ENCODE measurements at regions not wholly inside any gene's neighbourhood (a gene's known extent, or its start where the extent isn't known, plus 50 kb on each side); places are given as distances from the start of the nearest gene placed in this dataset.

DNA sequence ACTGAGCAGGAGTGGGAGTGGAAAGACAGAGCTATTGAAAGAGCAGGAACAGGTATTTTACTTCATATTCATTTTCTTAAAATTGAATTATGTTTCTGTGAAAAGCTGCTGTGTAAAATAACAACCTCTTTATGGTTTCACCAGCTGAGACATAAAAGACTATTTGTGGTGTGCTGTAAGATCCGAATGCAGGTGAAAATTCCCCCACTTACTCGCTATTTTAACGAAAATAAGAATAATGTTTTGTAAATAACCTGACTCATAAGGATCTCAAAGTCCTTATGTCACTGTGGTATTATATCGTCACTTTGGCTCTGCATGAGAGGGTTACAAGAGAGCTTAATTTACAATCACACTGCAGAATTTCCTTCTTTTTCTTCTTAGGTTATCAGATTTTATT is 65.3 kb upstream of the NFIB start:
- Histone ChIP-seq H3K4me2 (ENCODE audit: low read length) (no peak overlapping the region), H3K36me3 (ENCODE audit: control insufficient read depth, insufficient read depth, low read length) (no peaks in the 10 kb centered on the region), H3K79me2 (no peaks in the 10 kb centered on the region), H2AFZ (no peak overlapping the region), H3K27me3 (ENCODE audit: control insufficient read depth, insufficient read depth, low read length) (no peaks in the 10 kb centered on the region), H3K4me3 (ENCODE audit: low read depth, low read length) (no peak overlapping the region), H3K4me1 (no peaks in the 10 kb centered on the region), H3K9me3 (ENCODE audit: control insufficient read depth, low read length) (no peaks in the 10 kb centered on the region), H3K9ac (no peak overlapping the region), H3K27ac (no peak overlapping the region)
- TF ChIP-seq, protein P1, sequence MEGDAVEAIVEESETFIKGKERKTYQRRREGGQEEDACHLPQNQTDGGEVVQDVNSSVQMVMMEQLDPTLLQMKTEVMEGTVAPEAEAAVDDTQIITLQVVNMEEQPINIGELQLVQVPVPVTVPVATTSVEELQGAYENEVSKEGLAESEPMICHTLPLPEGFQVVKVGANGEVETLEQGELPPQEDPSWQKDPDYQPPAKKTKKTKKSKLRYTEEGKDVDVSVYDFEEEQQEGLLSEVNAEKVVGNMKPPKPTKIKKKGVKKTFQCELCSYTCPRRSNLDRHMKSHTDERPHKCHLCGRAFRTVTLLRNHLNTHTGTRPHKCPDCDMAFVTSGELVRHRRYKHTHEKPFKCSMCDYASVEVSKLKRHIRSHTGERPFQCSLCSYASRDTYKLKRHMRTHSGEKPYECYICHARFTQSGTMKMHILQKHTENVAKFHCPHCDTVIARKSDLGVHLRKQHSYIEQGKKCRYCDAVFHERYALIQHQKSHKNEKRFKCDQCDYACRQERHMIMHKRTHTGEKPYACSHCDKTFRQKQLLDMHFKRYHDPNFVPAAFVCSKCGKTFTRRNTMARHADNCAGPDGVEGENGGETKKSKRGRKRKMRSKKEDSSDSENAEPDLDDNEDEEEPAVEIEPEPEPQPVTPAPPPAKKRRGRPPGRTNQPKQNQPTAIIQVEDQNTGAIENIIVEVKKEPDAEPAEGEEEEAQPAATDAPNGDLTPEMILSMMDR (IDR thresholded peaks at IDR 0.05), result no peak

DNA sequence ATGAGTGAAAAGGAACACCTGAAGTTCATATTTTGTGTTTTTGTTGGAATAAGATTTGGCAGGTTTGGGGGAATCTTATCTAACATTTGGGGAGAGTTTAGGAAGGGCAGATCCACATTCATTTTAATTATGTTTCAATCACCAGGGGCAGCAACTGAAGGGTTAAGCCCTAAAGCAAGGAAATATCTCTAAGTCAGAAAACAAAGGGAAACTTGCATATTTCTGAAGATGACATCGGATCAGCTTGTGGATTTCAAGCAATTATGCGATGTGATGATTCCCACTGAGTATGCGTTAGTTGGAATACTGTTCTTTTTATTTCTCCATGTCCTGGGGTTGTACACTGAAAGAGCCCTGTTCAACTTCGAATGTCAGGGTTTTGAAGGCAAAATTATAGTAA is 59.8 kb upstream of the NFIB start:
- Histone ChIP-seq H3K36me3 (ENCODE audit: control insufficient read depth, insufficient read depth, low read length) (no peaks in the 10 kb centered on the region), H3K27me3 (ENCODE audit: control insufficient read depth, insufficient read depth, low read length) (no peaks in the 10 kb centered on the region), H3K79me2 (no peaks in the 10 kb centered on the region), H3K9me3 (ENCODE audit: control insufficient read depth, low read length) (no peaks in the 10 kb centered on the region), H3K27ac (no peak overlapping the region), H2AFZ (no peak overlapping the region), H3K4me2 (ENCODE audit: low read length) (no peak overlapping the region), H3K9ac (no peak overlapping the region), H3K4me1 (no peaks in the 10 kb centered on the region), H3K4me3 (ENCODE audit: low read depth, low read length) (no peak overlapping the region)
- TF ChIP-seq, protein P1 (IDR thresholded peaks at IDR 0.05), result no peak

DNA sequence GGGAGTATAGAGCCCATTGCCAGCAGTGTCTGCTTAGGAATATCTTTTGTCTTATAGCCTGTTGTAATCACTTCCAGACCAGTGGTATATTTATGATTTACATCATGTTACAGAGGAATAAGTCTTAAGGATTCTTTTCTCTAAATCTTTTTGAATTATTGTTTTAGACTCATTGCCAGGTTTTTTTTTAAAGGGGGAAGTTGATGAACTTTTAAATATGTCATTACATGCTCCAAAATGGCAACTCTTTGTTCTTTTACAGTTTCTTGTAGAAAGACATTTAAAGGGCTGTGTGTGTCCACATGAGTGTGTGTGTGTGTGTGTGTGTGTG is 59.4 kb upstream of the NFIB start:
- H3K9me3 ChIP-seq (ENCODE audit: control insufficient read depth, low read length), result no peaks in the 10 kb centered on the region
- TF ChIP-seq, protein P1 (IDR thresholded peaks at IDR 0.05), result no peak
- no peak overlapping the region for H3K9ac ChIP-seq
- H2AFZ ChIP-seq, result no peak overlapping the region
- H3K4me1 ChIP-seq, result no peaks in the 10 kb centered on the region
- H3K4me3 ChIP-seq (ENCODE audit: low read depth, low read length), result no peak overlapping the region
- no peaks in the 10 kb centered on the region for H3K79me2 ChIP-seq
- peak overlapping the region; percentile 39 for H3K27ac ChIP-seq
- H3K36me3 ChIP-seq (ENCODE audit: control insufficient read depth, insufficient read depth, low read length), result no peaks in the 10 kb centered on the region
- no peak overlapping the region for H3K4me2 ChIP-seq (ENCODE audit: low read length)
- H3K27me3 ChIP-seq (ENCODE audit: control insufficient read depth, insufficient read depth, low read length), result no peaks in the 10 kb centered on the region

- no peak overlapping the region for H3K4me3 ChIP-seq (ENCODE audit: low read depth, low read length)
- H3K27ac ChIP-seq, result peak overlapping the region; percentile 39
- H3K9ac ChIP-seq, result no peak overlapping the region
- H3K4me1 ChIP-seq, result no peaks in the 10 kb centered on the region
- H3K79me2 ChIP-seq, result no peaks in the 10 kb centered on the region
- H3K27me3 ChIP-seq (ENCODE audit: control insufficient read depth, insufficient read depth, low read length), result no peaks in the 10 kb centered on the region
- TF ChIP-seq, protein P1 (IDR thresholded peaks at IDR 0.05), result no peak
- no peaks in the 10 kb centered on the region for H3K36me3 ChIP-seq (ENCODE audit: control insufficient read depth, insufficient read depth, low read length)
- no peak overlapping the region for H2AFZ ChIP-seq
- H3K4me2 ChIP-seq (ENCODE audit: low read length), result no peak overlapping the region
- H3K9me3 ChIP-seq (ENCODE audit: control insufficient read depth, low read length), result no peaks in the 10 kb centered on the region
These were observed 58.7 kb upstream of the NFIB start for GRCh38 chr9:14372437-14373335.

GRCh38 chr9:14369011-14369410 is 55.1 kb upstream of the NFIB start:
- no peaks in the 10 kb centered on the region for H3K79me2 ChIP-seq
- no peaks in the 10 kb centered on the region for H3K36me3 ChIP-seq (ENCODE audit: control insufficient read depth, insufficient read depth, low read length)
- no peak overlapping the region for H3K4me3 ChIP-seq (ENCODE audit: low read depth, low read length)
- H3K9ac ChIP-seq, result no peak overlapping the region
- no peaks in the 10 kb centered on the region for H3K27me3 ChIP-seq (ENCODE audit: control insufficient read depth, insufficient read depth, low read length)
- TF ChIP-seq, protein P1 (IDR thresholded peaks at IDR 0.05), result no peak
- H3K4me2 ChIP-seq (ENCODE audit: low read length), result no peak overlapping the region
- H3K9me3 ChIP-seq (ENCODE audit: control insufficient read depth, low read length), result no peaks in the 10 kb centered on the region
- H2AFZ ChIP-seq, result no peak overlapping the region
- H3K4me1 ChIP-seq, result no peaks in the 10 kb centered on the region
- no peak overlapping the region for H3K27ac ChIP-seq
